ENCODE measurements at regions not wholly inside any gene's neighbourhood (a gene's known extent, or its start where the extent isn't known, plus 50 kb on each side); places are given as distances from the start of the nearest gene placed in this dataset.
"Not testable (repeated sequence)": the region's sequence is repeated elsewhere in the genome, so short reads cannot be mapped to it uniquely, and the experiment has no call there.

GRCh38 chr4:112015960-112016359, 129.3 kb upstream of the FAM241A start:
- no peak for DNase-seq (ENCODE audit: low spot score)

GRCh38 chr4:112023402-112023950, 121.8 kb upstream of the FAM241A start:
- no peak for DNase-seq (ENCODE audit: low spot score)

GRCh38 chr4:112026058-112026457, 119.2 kb upstream of the FAM241A start:
- no peak for DNase-seq (ENCODE audit: low spot score)

- DNase-seq (ENCODE audit: low spot score), result no peak
Measured at GRCh38 chr4:112029771-112030171, 115.5 kb upstream of the FAM241A start.

- DNase-seq (ENCODE audit: low spot score), result no peak
Measured at GRCh38 chr4:112031712-112032328, 113.4 kb upstream of the FAM241A start.

- DNase-seq (ENCODE audit: low spot score), result no peak
Measured at GRCh38 chr4:112036886-112037285, 108.4 kb upstream of the FAM241A start.

- no peak for DNase-seq (ENCODE audit: low spot score)
Measured at GRCh38 chr4:112038861-112039260, 106.4 kb upstream of the FAM241A start.

GRCh38 chr4:112049119-112049518, 96.1 kb upstream of the FAM241A start:
- DNase-seq (ENCODE audit: low spot score), result not testable (repeated sequence)

- DNase-seq (ENCODE audit: low spot score), result no peak
Measured at GRCh38 chr4:112053825-112054350, 91.4 kb upstream of the FAM241A start.

- no peak for DNase-seq (ENCODE audit: low spot score)
Measured at GRCh38 chr4:112055100-112055499, 90.2 kb upstream of the FAM241A start.

GRCh38 chr4:112057470-112057869, 87.8 kb upstream of the FAM241A start:
- DNase-seq (ENCODE audit: low spot score), result no peak

- no peak for DNase-seq (ENCODE audit: low spot score)
Measured at GRCh38 chr4:112058433-112058832, 86.8 kb upstream of the FAM241A start.

GRCh38 chr4:112060212-112060611, 85.0 kb upstream of the FAM241A start:
- DNase-seq (ENCODE audit: low spot score), result no peak

- no peak for DNase-seq (ENCODE audit: low spot score)
Measured at GRCh38 chr4:112061207-112061817, 83.9 kb upstream of the FAM241A start.

- DNase-seq (ENCODE audit: low spot score), result no peak
Measured at GRCh38 chr4:112063260-112063659, 82.0 kb upstream of the FAM241A start.

GRCh38 chr4:112069110-112069509, 76.1 kb upstream of the FAM241A start:
- DNase-seq (ENCODE audit: low spot score), result no peak

GRCh38 chr4:112073181-112073580, 72.1 kb upstream of the FAM241A start:
- no peak for DNase-seq (ENCODE audit: low spot score)

- DNase-seq (ENCODE audit: low spot score), result peak; percentile 25
Measured at GRCh38 chr4:112075129-112075753, 70.0 kb upstream of the FAM241A start.

- DNase-seq (ENCODE audit: low spot score), result no peak
Measured at GRCh38 chr4:112075906-112076305, 69.3 kb upstream of the FAM241A start.

GRCh38 chr4:112076919-112077608, 68.2 kb upstream of the FAM241A start:
- DNase-seq (ENCODE audit: low spot score), result no peak

GRCh38 chr4:112077743-112078142, 67.5 kb upstream of the FAM241A start:
- no peak for DNase-seq (ENCODE audit: low spot score)

- DNase-seq (ENCODE audit: low spot score), result no peak
Measured at GRCh38 chr4:112082954-112083586, 62.2 kb upstream of the FAM241A start.
